GM13976 (cell line): ENCODE measurements at regions not wholly inside any gene's neighbourhood (a gene's known extent, or its start where the extent isn't known, plus 50 kb on each side); places are given as distances from the start of the nearest gene placed in this dataset.

Source experiments
- DNase-seq: peaks from one replicate; pipeline ENCODE4 v3.0.0; 2012; ENCODE audit warnings: low spot score
- CTCF ChIP-seq: IDR thresholded peaks from 2 replicates; pipeline ENCODE4 v1.5.1; 2012; ENCODE audit warnings: borderline replicate concordance, mild to moderate bottlenecking; ENCODE audit not compliant: insufficient read depth; ENCODE audit errors: extremely low read depth, missing control alignments, control extremely low read depth
- in situ Hi-C: fragments of 300-500 bp; cut with MboI; formaldehyde crosslinking; loops from one replicate; pipeline ENCODE4 v1.12.0; 2022; ENCODE audit warnings: low sequenced_read_pairs, mixed read lengths, inconsistent platforms; ENCODE audit not compliant: unreplicated experiment

GRCh38 chr6:120405947-120406346, 928.3 kb downstream of the TBC1D32 start:
- peak; percentile 1 for TF ChIP-seq CTCF
- in situ Hi-C loops = no loop called here
- no peak for DNase-seq

DNA sequence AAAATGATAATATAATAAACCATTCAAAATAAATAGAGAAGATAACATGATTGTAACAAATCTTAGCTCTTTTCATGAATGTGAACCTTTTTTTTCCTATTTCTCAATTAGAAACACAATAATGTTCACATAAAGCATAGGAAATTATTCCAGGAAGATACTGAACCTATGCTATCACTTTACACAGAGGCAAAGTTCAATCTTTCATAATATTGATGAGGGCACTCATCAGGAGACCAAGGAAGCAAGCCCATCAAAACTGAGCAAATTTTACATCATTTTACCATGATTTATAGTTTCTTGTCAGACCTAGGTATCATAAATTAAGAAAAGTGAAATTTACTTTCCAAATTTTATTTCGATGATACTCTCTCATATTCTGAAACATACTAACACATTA, 938.5 kb downstream of the TBC1D32 start:
- DNase-seq = no peak
- in situ Hi-C loops = no loop called here
- TF ChIP-seq CTCF = no peak

DNA sequence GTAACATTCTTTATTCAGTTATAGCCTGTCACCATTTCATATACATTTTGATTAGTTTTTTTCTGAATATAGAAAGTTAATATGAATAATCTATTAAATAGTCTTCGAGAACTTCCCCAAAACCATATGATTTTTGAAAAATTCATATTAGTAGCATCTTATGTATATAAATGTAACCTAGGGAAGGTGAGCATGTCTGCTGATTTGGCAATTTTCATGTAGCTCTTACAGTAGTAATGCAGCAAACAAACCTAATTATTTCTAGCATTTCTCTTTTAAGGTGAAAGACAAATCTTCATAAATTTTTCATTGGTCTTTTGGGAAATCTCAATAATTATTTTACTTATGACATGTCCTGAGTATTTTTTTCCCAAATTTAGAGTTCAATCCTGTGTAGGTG, 939.0 kb downstream of the TBC1D32 start:
- DNase-seq = no peak
- TF ChIP-seq CTCF = no peak
- in situ Hi-C loops = no loop called here

- in situ Hi-C loops = no loop called here
- DNase-seq = no peak
- TF ChIP-seq CTCF = no peak
Measured at GRCh38 chr6:120392941-120393340, 941.3 kb downstream of the TBC1D32 start.

DNA sequence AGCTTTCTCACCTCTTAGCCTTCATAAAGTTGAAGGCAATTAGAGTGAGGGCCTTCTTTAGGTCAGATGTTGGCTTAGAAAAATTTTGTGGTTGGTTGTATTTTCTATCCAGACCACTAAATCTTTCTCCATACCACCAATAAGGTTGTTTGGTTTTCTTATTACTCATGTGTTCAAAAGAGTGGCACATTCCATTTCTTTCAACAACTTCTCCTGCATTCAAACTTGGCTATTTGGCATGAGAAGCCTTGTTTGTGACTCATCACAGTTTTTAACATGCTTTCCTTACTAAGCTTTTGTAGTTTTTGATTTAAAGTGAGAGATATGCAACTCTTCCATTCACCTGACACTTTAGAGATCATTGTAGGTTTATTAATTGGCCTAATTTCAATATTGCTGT, 949.6 kb downstream of the TBC1D32 start:
- TF ChIP-seq CTCF = no peak
- DNase-seq = no peak
- in situ Hi-C loops = no loop called here

DNA sequence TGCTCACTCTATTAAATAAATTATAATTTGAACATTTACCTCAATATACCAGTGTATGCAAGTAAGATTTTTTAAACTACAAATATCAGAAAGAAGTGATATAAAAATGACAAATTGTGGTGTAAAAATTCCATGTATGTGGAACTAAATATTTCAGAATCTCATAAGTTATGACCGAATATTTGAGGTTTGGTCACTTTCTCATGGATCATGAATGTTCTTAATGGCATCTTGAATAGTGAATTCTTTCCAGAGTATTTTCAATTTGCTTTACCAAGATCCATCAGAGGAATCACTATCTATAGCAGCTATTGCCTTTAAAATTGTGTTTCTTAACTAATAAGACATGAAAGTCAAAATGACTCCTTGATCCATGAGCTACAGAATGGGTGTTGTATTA, 950.6 kb downstream of the TBC1D32 start:
- no peak for TF ChIP-seq CTCF
- in situ Hi-C loops = no loop called here
- no peak for DNase-seq
